OCI-LY7 (cell line): ENCODE measurements at regions not wholly inside any gene's neighbourhood (a gene's known extent, or its start where the extent isn't known, plus 50 kb on each side); places are given as distances from the start of the nearest gene placed in this dataset.

Experiments used
- BruUV-seq: library from RNA; stranded (reverse); fragments of 400-500 nt; replicated peaks from 2 replicates; lab custom pipeline; 2021; lab: Mats Ljungman, UMichigan
- CTCF ChIA-PET: fragments of 300-600 bp; sonication (Branson Sonifier 250); formaldehyde crosslinking; loops from one replicate; lab custom pipeline; 2022; ENCODE audit warnings: antibody characterized with exemption; ENCODE audit not compliant: unreplicated experiment; lab: Charles Lee
- POLR2A ChIA-PET: fragments of 300-600 bp; sonication (Branson Sonifier 250); formaldehyde crosslinking; loops from one replicate; lab custom pipeline; 2022; ENCODE audit warnings: antibody characterized with exemption; lab: Charles Lee
- DNase-seq: peaks from one replicate; pipeline ENCODE4 v3.0.0-alpha.2; 2015; ENCODE audit warnings: low spot score
- H2AFZ ChIP-seq: fragments of 200-600 bp; sonication (generic), shearing (Covaris generic); 2 replicates; pipeline ENCODE4 v1.6.1; 2014; ENCODE audit warnings: mild to moderate bottlenecking, antibody characterized with exemption, low read length, moderate library complexity
- H3K27ac ChIP-seq: fragments of 200-600 bp; sonication (generic); 2 replicates; pipeline ENCODE4 v1.5.1; 2014; ENCODE audit warnings: mixed run types, low read depth, mild to moderate bottlenecking, moderate library complexity, low read length, inconsistent platforms; ENCODE audit not compliant: poor library complexity, severe bottlenecking
- H3K36me3 ChIP-seq: fragments of 200-600 bp; sonication (generic); 2 replicates; pipeline ENCODE4 v1.6.1; 2014; ENCODE audit warnings: mild to moderate bottlenecking, antibody characterized with exemption, low read length, moderate library complexity, mixed read lengths; ENCODE audit not compliant: insufficient read depth
- H3K4me1 ChIP-seq: fragments of 200-600 bp; sonication (generic); 2 replicates; pipeline ENCODE4 v1.5.1; 2014; ENCODE audit warnings: mild to moderate bottlenecking, low read length; ENCODE audit not compliant: insufficient read depth, poor library complexity, severe bottlenecking
- H3K4me2 ChIP-seq: fragments of 200-600 bp; sonication (generic); 2 replicates; pipeline ENCODE4 v1.6.1; 2014; ENCODE audit warnings: mild to moderate bottlenecking, low read length
- H3K4me3 ChIP-seq: fragments of 200-600 bp; sonication (generic); 2 replicates; pipeline ENCODE4 v1.5.1; 2014; ENCODE audit warnings: mild to moderate bottlenecking, low read depth, low read length; ENCODE audit not compliant: poor library complexity, severe bottlenecking
- H3K79me2 ChIP-seq: fragments of 200-600 bp; sonication (generic); 2 replicates; pipeline ENCODE4 v1.6.1; 2016; ENCODE audit warnings: low read depth, mild to moderate bottlenecking, low read length, moderate library complexity, mixed read lengths; ENCODE audit not compliant: insufficient read depth
- H3K9me2 ChIP-seq: fragments of 200-600 bp; sonication (generic); 2 replicates; pipeline ENCODE4 v1.6.1; 2016; ENCODE audit warnings: mild to moderate bottlenecking, low read length, mixed read lengths; ENCODE audit not compliant: insufficient read depth
- H3K9me3 ChIP-seq: fragments of 200-600 bp; sonication (generic); 2 replicates; pipeline ENCODE4 v1.6.1; 2014; ENCODE audit warnings: mild to moderate bottlenecking, mixed run types, low read length, mixed read lengths
- H4K20me1 ChIP-seq: fragments of 200-600 bp; sonication (generic); 2 replicates; pipeline ENCODE4 v1.6.1; 2014; ENCODE audit warnings: mild to moderate bottlenecking, antibody characterized with exemption, low read length, moderate library complexity, mixed read lengths; ENCODE audit not compliant: insufficient read depth
- EZH2phosphoT487 ChIP-seq: fragments of 200-600 bp; sonication (generic); IDR thresholded peaks from 2 replicates; pipeline ENCODE4 v1.6.1; 2018; ENCODE audit warnings: low read depth, borderline replicate concordance, mild to moderate bottlenecking, mixed run types, antibody characterized with exemption, low read length, moderate library complexity, mixed read lengths
- intact Hi-C: fragments of 100-400 bp; cut with micrococcal nuclease; formaldehyde crosslinking; loops from one replicate; pipeline ENCODE4 v1.10.0; 2022; ENCODE audit not compliant: unreplicated experiment
- TF ChIP-seq, protein P1 (sequence below): fragments of 200-600 bp; sonication (generic); conservative IDR thresholded peaks from 2 replicates; pipeline ENCODE4 v1.5.1; 2014; ENCODE audit warnings: mild to moderate bottlenecking, antibody characterized with exemption, low read length, moderate library complexity, mixed read lengths

DNA sequence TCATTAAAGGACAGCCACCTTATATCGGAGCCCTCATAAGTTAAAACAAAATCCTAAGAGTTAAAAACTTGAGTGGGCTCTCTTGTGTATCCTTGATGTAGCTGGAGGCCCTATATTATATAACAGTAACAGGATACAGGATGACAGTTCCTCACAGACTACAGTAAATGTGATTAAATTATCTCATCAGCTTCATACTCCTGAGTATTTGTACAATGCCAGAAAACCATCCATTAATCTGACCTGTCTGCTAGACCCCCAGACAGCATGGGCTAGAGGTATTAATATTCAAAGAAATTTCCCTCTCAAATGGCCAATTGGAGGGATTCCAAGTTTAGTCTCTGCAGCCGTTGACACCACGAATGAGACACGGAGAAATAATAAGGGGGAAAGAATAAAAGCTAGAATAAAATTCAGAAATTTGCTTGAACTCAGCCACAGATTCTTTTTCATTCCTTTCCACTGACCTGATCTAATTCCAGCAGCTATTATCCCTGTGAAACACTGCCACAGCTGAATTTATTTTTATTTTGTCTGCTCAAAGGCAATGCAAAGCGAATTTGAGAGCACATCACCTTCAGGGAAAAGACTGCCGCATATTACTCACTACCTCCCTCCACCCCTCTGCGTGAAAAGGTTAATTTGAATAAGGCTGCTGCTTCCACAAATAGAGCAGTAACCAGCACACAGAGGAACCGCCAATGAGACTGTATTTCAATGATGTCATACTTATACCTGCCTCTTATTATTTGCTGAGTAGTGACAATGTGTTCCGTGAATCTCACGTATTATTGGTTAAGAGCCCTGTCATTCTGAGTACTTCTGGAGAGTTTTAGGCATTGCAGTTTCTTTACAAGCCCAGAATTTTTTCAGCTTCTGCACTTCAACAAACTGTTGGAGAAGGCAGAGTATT is 155.9 kb upstream of the KLF12 start:
- Histone ChIP-seq H3K36me3 (no peaks in the 10 kb centered on the region), H3K9me3 (no peaks in the 10 kb centered on the region), H3K4me3 (peak overlapping the region; percentile 30), H3K9me2 (no peaks in the 10 kb centered on the region), H2AFZ (peak overlapping the region; percentile 94), H3K4me2 (peak overlapping the region; percentile 71), H3K4me1 (peaks cover 51% of the 10 kb centered on the region), H4K20me1 (no peaks in the 10 kb centered on the region), H3K79me2 (no peaks in the 10 kb centered on the region), H3K27ac (no peak overlapping the region)
- BruUV-seq, result no TSS peak
- ChIA-PET CTCF (interaction anchor here (0.5 kb wide), 1 partner anchor 213 kb away, joined by 4 read pairs; no protein-coding TSS in a partner anchor), POLR2A (interaction anchor here (0.6 to 1.6 kb wide), 11 partner anchors 9 to 1393 kb away, joined by 3 to 6 read pairs (median 3); no protein-coding TSS in a partner anchor)
- no peak for TF ChIP-seq EZH2phosphoT487
- TF ChIP-seq, protein P1, sequence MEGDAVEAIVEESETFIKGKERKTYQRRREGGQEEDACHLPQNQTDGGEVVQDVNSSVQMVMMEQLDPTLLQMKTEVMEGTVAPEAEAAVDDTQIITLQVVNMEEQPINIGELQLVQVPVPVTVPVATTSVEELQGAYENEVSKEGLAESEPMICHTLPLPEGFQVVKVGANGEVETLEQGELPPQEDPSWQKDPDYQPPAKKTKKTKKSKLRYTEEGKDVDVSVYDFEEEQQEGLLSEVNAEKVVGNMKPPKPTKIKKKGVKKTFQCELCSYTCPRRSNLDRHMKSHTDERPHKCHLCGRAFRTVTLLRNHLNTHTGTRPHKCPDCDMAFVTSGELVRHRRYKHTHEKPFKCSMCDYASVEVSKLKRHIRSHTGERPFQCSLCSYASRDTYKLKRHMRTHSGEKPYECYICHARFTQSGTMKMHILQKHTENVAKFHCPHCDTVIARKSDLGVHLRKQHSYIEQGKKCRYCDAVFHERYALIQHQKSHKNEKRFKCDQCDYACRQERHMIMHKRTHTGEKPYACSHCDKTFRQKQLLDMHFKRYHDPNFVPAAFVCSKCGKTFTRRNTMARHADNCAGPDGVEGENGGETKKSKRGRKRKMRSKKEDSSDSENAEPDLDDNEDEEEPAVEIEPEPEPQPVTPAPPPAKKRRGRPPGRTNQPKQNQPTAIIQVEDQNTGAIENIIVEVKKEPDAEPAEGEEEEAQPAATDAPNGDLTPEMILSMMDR, result no peak
- DNase-seq, result peak; percentile 88
- intact Hi-C loops, result loop anchor here (5.0 to 10.0 kb wide), 6 partner anchors 228 to 925 kb away; no protein-coding TSS in a partner anchor

DNA sequence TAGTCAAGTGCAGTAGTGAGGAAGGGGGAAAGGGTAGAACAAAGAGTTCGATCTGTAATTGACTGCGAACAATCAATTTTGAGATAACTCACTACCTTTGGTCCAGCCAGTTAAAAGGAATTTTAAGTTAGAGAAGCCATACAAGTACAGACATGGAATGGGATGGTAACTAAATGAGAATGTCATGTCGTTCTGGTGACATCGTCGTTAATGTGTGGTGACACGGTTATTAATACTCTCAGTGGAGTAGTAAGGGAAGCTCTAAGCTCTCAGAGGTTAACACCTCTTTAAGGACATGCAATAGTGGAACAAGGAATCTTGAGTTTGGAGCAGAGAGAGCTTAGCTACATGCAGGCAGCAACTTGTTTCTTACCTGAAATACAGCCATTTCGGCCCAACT is 154.9 kb upstream of the KLF12 start:
- TF ChIP-seq, protein P1, result no peak
- no peak for TF ChIP-seq EZH2phosphoT487
- intact Hi-C loops, result loop anchor here (5.0 to 10.0 kb wide), 5 partner anchors 227 to 342 kb away; no protein-coding TSS in a partner anchor
- no peaks in the 10 kb centered on the region for H3K79me2 ChIP-seq
- peak overlapping the region; percentile 83; the same call in 1 of the 2 replicates for H3K4me2 ChIP-seq
- H3K4me3 ChIP-seq, result no peak overlapping the region
- no peak overlapping the region for H3K27ac ChIP-seq
- H3K36me3 ChIP-seq, result no peaks in the 10 kb centered on the region
- peaks cover 51% of the 10 kb centered on the region for H3K4me1 ChIP-seq
- POLR2A ChIA-PET, result interaction anchor here (0.6 to 1.3 kb wide), 9 partner anchors 12 to 1162 kb away, joined by 3 to 5 read pairs (median 3); no protein-coding TSS in a partner anchor
- H2AFZ ChIP-seq, result peak overlapping the region; percentile 94; the same call in 1 of the 2 replicates
- CTCF ChIA-PET, result interaction anchor here (0.5 kb wide), 1 partner anchor 212 kb away, joined by 4 read pairs; no protein-coding TSS in a partner anchor
- H3K9me2 ChIP-seq, result no peaks in the 10 kb centered on the region
- no peaks in the 10 kb centered on the region for H3K9me3 ChIP-seq
- no peaks in the 10 kb centered on the region for H4K20me1 ChIP-seq
- no peak for DNase-seq
- no TSS peak for BruUV-seq
